AG04450 (cell line): ENCODE measurements at regions not wholly inside any gene's neighbourhood (a gene's known extent, or its start where the extent isn't known, plus 50 kb on each side); places are given as distances from the start of the nearest gene placed in this dataset.

Experiments
- CTCF ChIA-PET: fragments of 300-600, 350-600 bp; formaldehyde crosslinking; extraction: SDS; loops from one replicate; lab custom pipeline; 2022; ENCODE audit warnings: antibody characterized with exemption, inconsistent platforms; lab: Charles Lee
- POLR2A ChIA-PET: fragments of 350-600 bp; formaldehyde crosslinking; extraction: SDS; loops from one replicate; lab custom pipeline; 2021; ENCODE audit warnings: antibody characterized with exemption, inconsistent platforms; lab: Yijun Ruan, JAX
- DNase-seq: peaks from one replicate; pipeline ENCODE4 v3.0.0-alpha.2; 2011; ENCODE audit warnings: low read depth, low spot score
- H3K27ac ChIP-seq: one replicate; pipeline ENCODE4 v1.5.1; 2012; ENCODE audit warnings: low read depth, low read length, control low read depth
- H3K27me3 ChIP-seq: one replicate; pipeline ENCODE4 v1.6.0; 2012; ENCODE audit warnings: low read length; ENCODE audit not compliant: control insufficient read depth, insufficient read depth
- H3K4me3 ChIP-seq: 2 replicates; pipeline ENCODE4 v1.5.1; 2011; ENCODE audit warnings: mild to moderate bottlenecking, low read depth, low read length, control low read depth
- H3K9me3 ChIP-seq: 2 replicates; pipeline ENCODE4 v1.5.1; 2012; ENCODE audit warnings: low read length; ENCODE audit not compliant: control insufficient read depth, insufficient read depth
- CTCF ChIP-seq: IDR thresholded peaks from 2 replicates; pipeline ENCODE4 v1.5.1; 2011; ENCODE audit warnings: low read depth, low read length, control low read depth, inconsistent platforms

- H3K9me3 ChIP-seq, result no peaks in the 10 kb centered on the region
- CTCF ChIA-PET, result interaction anchor here (0.6 to 0.7 kb wide), 2 partner anchors 306 to 367 kb away, joined by 3 to 4 read pairs; no protein-coding TSS in a partner anchor
- no peak overlapping the region for H3K27ac ChIP-seq
- TF ChIP-seq CTCF, result no peak
- POLR2A ChIA-PET, result no interaction called here
- no peaks in the 10 kb centered on the region for H3K27me3 ChIP-seq
- no peak overlapping the region for H3K4me3 ChIP-seq
- no peak for DNase-seq
These were observed 250.0 kb upstream of the PDZRN3 start for GRCh38 chr3:73874606-73875369.

GRCh38 chr3:73874161-73874560 is 249.4 kb upstream of the PDZRN3 start:
- POLR2A ChIA-PET, result no interaction called here
- CTCF ChIA-PET, result no interaction called here
- H3K27me3 ChIP-seq, result no peaks in the 10 kb centered on the region
- DNase-seq, result no peak
- TF ChIP-seq CTCF, result no peak
- no peak overlapping the region for H3K4me3 ChIP-seq
- no peak overlapping the region for H3K27ac ChIP-seq
- no peaks in the 10 kb centered on the region for H3K9me3 ChIP-seq

- peak; percentile 3 for DNase-seq
- peak; percentile 68 for TF ChIP-seq CTCF
- H3K27me3 ChIP-seq, result no peaks in the 10 kb centered on the region
- CTCF ChIA-PET, result interaction anchor here (0.6 to 1.2 kb wide), 3 partner anchors 247 to 911 kb away, joined by 4 to 8 read pairs (median 5); no protein-coding TSS in a partner anchor
- no peak overlapping the region for H3K27ac ChIP-seq
- H3K4me3 ChIP-seq, result no peak overlapping the region
- no peaks in the 10 kb centered on the region for H3K9me3 ChIP-seq
- POLR2A ChIA-PET, result no interaction called here
These were observed 244.1 kb upstream of the PDZRN3 start for GRCh38 chr3:73868688-73869315.

- H3K27me3 ChIP-seq, result peaks cover 3% of the 10 kb centered on the region
- no peak overlapping the region for H3K27ac ChIP-seq
- POLR2A ChIA-PET, result no interaction called here
- no peak for TF ChIP-seq CTCF
- no peaks in the 10 kb centered on the region for H3K9me3 ChIP-seq
- DNase-seq, result no peak
- no peak overlapping the region for H3K4me3 ChIP-seq
- CTCF ChIA-PET, result interaction anchor here (1.0 to 1.8 kb wide), 4 partner anchors 8 to 359 kb away, joined by 3 to 8 read pairs (median 4); no protein-coding TSS in a partner anchor
These were observed 242.8 kb upstream of the PDZRN3 start for GRCh38 chr3:73867524-73867923.

GRCh38 chr3:73866846-73867245 is 242.1 kb upstream of the PDZRN3 start:
- CTCF ChIA-PET, result interaction anchor here (1.8 kb wide), 1 partner anchor 18 kb away, joined by 5 read pairs; no protein-coding TSS in a partner anchor

More at GRCh38 chr3:73866846-73867245, 242.1 kb upstream of the PDZRN3 start:
- H3K9me3 ChIP-seq, result no peaks in the 10 kb centered on the region
- POLR2A ChIA-PET, result no interaction called here
- no peak for DNase-seq
- H3K4me3 ChIP-seq, result no peak overlapping the region
- H3K27me3 ChIP-seq, result peaks cover 3% of the 10 kb centered on the region
- no peak overlapping the region for H3K27ac ChIP-seq
- TF ChIP-seq CTCF, result no peak
